C4-2B (cell line): ENCODE measurements at regions not wholly inside any gene's neighbourhood (a gene's known extent, or its start where the extent isn't known, plus 50 kb on each side); places are given as distances from the start of the nearest gene placed in this dataset.

Experiments
- CTCF ChIP-seq: fragments of 450-650 bp; conservative IDR thresholded peaks from 2 replicates; pipeline ENCODE4 v1.5.1; 2017; ENCODE audit warnings: mild to moderate bottlenecking
- ZFX ChIP-seq: fragments of 450-650 bp; IDR thresholded peaks from 2 replicates; pipeline ENCODE4 v1.6.1; 2017

- no peak for TF ChIP-seq CTCF
- TF ChIP-seq ZFX = no peak
These were observed 102.8 kb upstream of the WNT4 start for GRCh38 chr1:22245726-22246125.
